Kidney epithelial cell (primary cell): ENCODE measurements at regions not wholly inside any gene's neighbourhood (a gene's known extent, or its start where the extent isn't known, plus 50 kb on each side); places are given as distances from the start of the nearest gene placed in this dataset.

ENCODE experiments used
- DNase-seq: peaks from one replicate; pipeline ENCODE4 v3.0.0-alpha.2; 2010; ENCODE audit warnings: low read depth
- H3K27me3 ChIP-seq: 2 replicates; pipeline ENCODE4 v1.6.0; 2011; ENCODE audit warnings: low read length; ENCODE audit not compliant: control insufficient read depth, insufficient read depth
- H3K36me3 ChIP-seq: 2 replicates; pipeline ENCODE4 v1.5.1; 2011; ENCODE audit warnings: low read length; ENCODE audit not compliant: control insufficient read depth, insufficient read depth
- H3K4me3 ChIP-seq: 2 replicates; pipeline ENCODE4 v1.5.1; 2011; ENCODE audit warnings: low read depth, mild to moderate bottlenecking, control low read depth, low read length
- TF ChIP-seq, protein P1 (sequence below): IDR thresholded peaks from 2 replicates; pipeline ENCODE4 v1.5.1; 2011; ENCODE audit warnings: mild to moderate bottlenecking, moderate library complexity, low read length, control low read depth, inconsistent platforms; ENCODE audit not compliant: insufficient read depth, poor library complexity, severe bottlenecking

- Histone ChIP-seq H3K4me3 (no peak overlapping the region), H3K27me3 (no peaks in the 10 kb centered on the region), H3K36me3 (no peaks in the 10 kb centered on the region)
- TF ChIP-seq, protein P1, sequence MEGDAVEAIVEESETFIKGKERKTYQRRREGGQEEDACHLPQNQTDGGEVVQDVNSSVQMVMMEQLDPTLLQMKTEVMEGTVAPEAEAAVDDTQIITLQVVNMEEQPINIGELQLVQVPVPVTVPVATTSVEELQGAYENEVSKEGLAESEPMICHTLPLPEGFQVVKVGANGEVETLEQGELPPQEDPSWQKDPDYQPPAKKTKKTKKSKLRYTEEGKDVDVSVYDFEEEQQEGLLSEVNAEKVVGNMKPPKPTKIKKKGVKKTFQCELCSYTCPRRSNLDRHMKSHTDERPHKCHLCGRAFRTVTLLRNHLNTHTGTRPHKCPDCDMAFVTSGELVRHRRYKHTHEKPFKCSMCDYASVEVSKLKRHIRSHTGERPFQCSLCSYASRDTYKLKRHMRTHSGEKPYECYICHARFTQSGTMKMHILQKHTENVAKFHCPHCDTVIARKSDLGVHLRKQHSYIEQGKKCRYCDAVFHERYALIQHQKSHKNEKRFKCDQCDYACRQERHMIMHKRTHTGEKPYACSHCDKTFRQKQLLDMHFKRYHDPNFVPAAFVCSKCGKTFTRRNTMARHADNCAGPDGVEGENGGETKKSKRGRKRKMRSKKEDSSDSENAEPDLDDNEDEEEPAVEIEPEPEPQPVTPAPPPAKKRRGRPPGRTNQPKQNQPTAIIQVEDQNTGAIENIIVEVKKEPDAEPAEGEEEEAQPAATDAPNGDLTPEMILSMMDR: no peak
- DNase-seq: no peak
These were observed 131.6 kb upstream of the PKDCC start for GRCh38 chr2:41916177-41916576.

- TF ChIP-seq, protein P1: no peak
- Histone ChIP-seq H3K4me3 (no peak overlapping the region), H3K27me3 (no peaks in the 10 kb centered on the region), H3K36me3 (no peaks in the 10 kb centered on the region)
- no peak for DNase-seq
These were observed 130.2 kb upstream of the PKDCC start for GRCh38 chr2:41917587-41917986.

DNA sequence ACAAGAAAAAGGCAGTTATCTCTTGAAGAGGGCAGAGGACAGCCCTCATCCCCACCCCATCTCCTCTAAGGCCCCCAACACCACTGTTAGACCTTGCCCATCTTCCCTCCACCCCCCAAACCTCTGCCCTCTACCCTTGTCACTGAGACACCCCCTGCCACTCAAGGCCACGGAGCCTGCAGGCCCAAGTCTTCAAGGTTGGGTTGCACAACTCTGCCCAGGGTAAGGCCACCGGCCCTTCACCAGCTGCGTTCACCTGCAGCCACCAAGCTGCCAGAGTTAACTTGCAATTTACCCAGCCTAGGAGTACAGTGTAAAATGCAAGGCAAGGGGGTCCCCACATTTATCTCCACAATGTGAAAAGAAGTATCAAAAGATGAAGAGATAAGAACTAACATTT is 128.7 kb upstream of the PKDCC start:
- H3K27me3 ChIP-seq: no peaks in the 10 kb centered on the region
- H3K36me3 ChIP-seq: no peaks in the 10 kb centered on the region
- TF ChIP-seq, protein P1: no peak
- H3K4me3 ChIP-seq: no peak overlapping the region
- DNase-seq: no peak

DNA sequence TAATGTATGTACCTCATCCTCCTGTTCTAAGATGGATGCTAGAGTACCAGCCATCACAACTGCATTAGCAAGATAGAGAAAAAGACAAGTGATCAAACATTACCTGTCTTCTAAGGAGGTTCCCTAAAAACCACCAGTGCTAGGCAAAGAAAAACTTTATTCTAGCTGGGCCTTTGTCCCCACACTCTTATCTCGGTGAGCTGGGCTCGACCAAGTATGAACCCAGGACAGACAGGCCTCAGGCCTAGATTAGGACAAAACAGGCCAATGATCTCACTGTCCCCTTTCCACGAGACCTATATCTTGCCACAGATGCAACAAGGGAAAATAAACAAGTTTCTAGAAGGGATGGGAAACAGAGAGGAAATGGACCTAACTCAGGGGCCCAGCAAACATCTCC is 127.6 kb upstream of the PKDCC start:
- TF ChIP-seq, protein P1: no peak
- Histone ChIP-seq H3K4me3 (no peak overlapping the region), H3K36me3 (no peaks in the 10 kb centered on the region), H3K27me3 (no peaks in the 10 kb centered on the region)
- no peak for DNase-seq

DNA sequence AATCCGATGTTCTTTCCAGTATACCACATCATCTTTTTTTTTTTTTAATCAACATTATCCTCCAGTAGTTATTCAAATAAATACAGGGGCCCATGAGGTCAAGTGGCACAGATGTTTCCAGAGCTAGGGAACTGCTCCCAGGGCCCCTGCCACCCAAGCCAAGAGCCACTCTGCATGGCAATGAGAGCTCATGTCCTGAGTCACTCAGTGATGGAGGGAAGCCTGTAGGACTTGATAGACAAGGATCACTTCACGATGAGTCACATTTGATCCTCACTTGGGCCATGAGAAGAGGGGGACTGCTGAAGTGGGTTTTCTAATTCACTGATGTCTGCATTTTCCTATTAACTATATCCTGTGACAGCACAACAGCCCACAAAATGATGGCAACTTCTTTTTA is 127.0 kb upstream of the PKDCC start:
- no peak overlapping the region for H3K4me3 ChIP-seq
- TF ChIP-seq, protein P1: no peak
- H3K27me3 ChIP-seq: no peaks in the 10 kb centered on the region
- DNase-seq: no peak
- H3K36me3 ChIP-seq: no peaks in the 10 kb centered on the region

DNA sequence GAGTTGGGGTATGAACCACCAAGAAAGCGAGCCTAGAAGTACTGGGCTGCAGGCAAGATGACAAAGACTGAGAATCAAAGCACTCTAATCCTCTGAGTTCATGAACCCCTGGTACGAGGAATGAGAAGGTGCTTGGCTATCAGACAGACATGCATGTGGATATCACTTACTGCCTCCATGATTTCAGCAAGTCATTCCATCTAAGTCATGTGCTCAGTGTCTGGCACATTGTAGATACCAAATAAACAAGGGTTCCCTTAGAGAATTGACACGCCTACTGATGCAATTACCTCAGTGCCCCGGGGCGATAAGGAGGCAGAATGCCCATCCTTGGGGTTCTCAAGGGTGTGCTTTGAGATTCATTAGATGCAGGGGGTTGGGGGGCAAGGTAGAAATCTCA is 125.6 kb upstream of the PKDCC start:
- no peaks in the 10 kb centered on the region for H3K27me3 ChIP-seq
- no peak for DNase-seq

More for the DNA sequence above, 125.6 kb upstream of the PKDCC start:
- no peak overlapping the region for H3K4me3 ChIP-seq
- TF ChIP-seq, protein P1: no peak
- H3K36me3 ChIP-seq: no peaks in the 10 kb centered on the region
